HEK293 (cell line): ENCODE measurements at regions not wholly inside any gene's neighbourhood (a gene's known extent, or its start where the extent isn't known, plus 50 kb on each side); places are given as distances from the start of the nearest gene placed in this dataset.

Experiments used
- CTCF ChIA-PET: fragments of 350-600 bp; formaldehyde crosslinking; extraction: SDS; loops from one replicate; lab custom pipeline; 2021; ENCODE audit warnings: antibody characterized with exemption; lab: Yijun Ruan, JAX
- POLR2A ChIA-PET: fragments of 300-600 bp; formaldehyde crosslinking; extraction: SDS; loops from one replicate; lab custom pipeline; 2020; ENCODE audit warnings: antibody characterized with exemption, inconsistent platforms; lab: Yijun Ruan, JAX
- H3K27ac ChIP-seq: fragments of 200-500 bp; sonication (Bioruptor generic); 2 replicates; pipeline ENCODE4 v1.5.1; 2014; ENCODE audit warnings: low read depth, low read length, control low read depth, inconsistent platforms; ENCODE audit errors: extremely low read depth
- H3K36me3 ChIP-seq, 2 experiments: fragments of 200-500 bp in 1 of 2; sonication (Bioruptor generic) in 1 of 2; 1 replicate in 1 of 2; 2 replicates in 1 of 2; pipeline ENCODE4 v1.5.1; 2014 to 2017; ENCODE audit warnings: inconsistent platforms in 2 of 2, low read length in 2 of 2; ENCODE audit not compliant: control insufficient read depth in 2 of 2, insufficient read depth in 1 of 2
- H3K4me1 ChIP-seq: fragments of 200-500 bp; sonication (Bioruptor generic); 2 replicates; pipeline ENCODE4 v1.5.1; 2014; ENCODE audit warnings: mild to moderate bottlenecking, low read length, inconsistent platforms; ENCODE audit not compliant: control insufficient read depth, insufficient read depth
- H3K4me3 ChIP-seq: 2 replicates; pipeline ENCODE4 v1.5.1; 2011; ENCODE audit warnings: low read depth, mild to moderate bottlenecking, control low read depth, low read length, moderate library complexity
- H3K9me3 ChIP-seq: fragments of 200-500 bp; sonication (Bioruptor generic); 2 replicates; pipeline ENCODE4 v1.5.1; 2014; ENCODE audit warnings: low read depth, low read length, inconsistent platforms; ENCODE audit not compliant: control insufficient read depth, insufficient read depth
- BCL11A ChIP-seq: fragments of 450-650 bp; formaldehyde crosslinking; IDR thresholded peaks from 2 replicates; pipeline ENCODE4 v1.5.1; 2016; ENCODE audit warnings: low read depth, missing biosample characterization, missing genetic modification characterization
- MZF1 ChIP-seq: fragments of 450-650 bp; formaldehyde crosslinking; IDR thresholded peaks from 2 replicates; pipeline ENCODE4 v1.5.1; 2017; ENCODE audit warnings: missing biosample characterization, missing genetic modification characterization, borderline replicate concordance
- OVOL3 ChIP-seq: fragments of 450-650 bp; formaldehyde crosslinking; IDR thresholded peaks from 2 replicates; pipeline ENCODE4 v1.5.1; 2016; ENCODE audit warnings: missing biosample characterization, missing genetic modification characterization
- PBX3 ChIP-seq: sonication (generic); formaldehyde crosslinking; IDR thresholded peaks from 2 replicates; pipeline ENCODE4 v1.8.1; 2022; ENCODE audit warnings: mild to moderate bottlenecking, moderate library complexity, missing genetic modification reagents
- REST ChIP-seq: fragments of 450-650 bp; formaldehyde crosslinking; IDR thresholded peaks from 2 replicates; pipeline ENCODE4 v1.5.1; 2016; ENCODE audit warnings: missing biosample characterization, missing genetic modification characterization
- WT1 ChIP-seq: fragments of 450-650 bp; formaldehyde crosslinking; IDR thresholded peaks from 2 replicates; pipeline ENCODE4 v1.5.1; 2016; ENCODE audit warnings: missing biosample characterization, missing genetic modification characterization
- ZBTB7A ChIP-seq: fragments of 450-650 bp; formaldehyde crosslinking; IDR thresholded peaks from 2 replicates; pipeline ENCODE4 v1.5.1; 2016; ENCODE audit warnings: low read depth, missing biosample characterization, missing genetic modification characterization
- ZFP37 ChIP-seq: fragments of 450-650 bp; formaldehyde crosslinking; IDR thresholded peaks from 2 replicates; pipeline ENCODE4 v1.5.1; 2016; ENCODE audit warnings: missing biosample characterization, missing genetic modification characterization
- ZFP69B ChIP-seq: fragments of 450-650 bp; formaldehyde crosslinking; IDR thresholded peaks from 2 replicates; pipeline ENCODE4 v1.5.1; 2016; ENCODE audit warnings: missing biosample characterization, missing genetic modification characterization
- ZNF174 ChIP-seq: fragments of 450-650 bp; formaldehyde crosslinking; IDR thresholded peaks from 2 replicates; pipeline ENCODE4 v1.5.0; 2017; ENCODE audit warnings: missing biosample characterization, mild to moderate bottlenecking, missing genetic modification characterization
- ZNF175 ChIP-seq: fragments of 450-650 bp; formaldehyde crosslinking; IDR thresholded peaks from 2 replicates; pipeline ENCODE4 v1.5.1; 2016; ENCODE audit warnings: missing biosample characterization, missing genetic modification characterization
- ZNF184 ChIP-seq: fragments of 450-650 bp; IDR thresholded peaks from 2 replicates; pipeline ENCODE4 v1.5.1; 2018; ENCODE audit warnings: missing biosample characterization, mild to moderate bottlenecking, missing genetic modification characterization
- ZNF266 ChIP-seq: fragments of 450-650 bp; formaldehyde crosslinking; IDR thresholded peaks from 2 replicates; pipeline ENCODE4 v1.5.1; 2016; ENCODE audit warnings: missing biosample characterization, missing genetic modification characterization, low read depth
- ZNF311 ChIP-seq: fragments of 450-650 bp; formaldehyde crosslinking; IDR thresholded peaks from 2 replicates; pipeline ENCODE4 v1.5.1; 2017; ENCODE audit warnings: missing biosample characterization, missing genetic modification characterization, borderline replicate concordance
- ZNF324 ChIP-seq: fragments of 450-650 bp; formaldehyde crosslinking; IDR thresholded peaks from 2 replicates; pipeline ENCODE4 v1.5.1; 2016; ENCODE audit warnings: missing biosample characterization, missing genetic modification characterization
- ZNF350 ChIP-seq: fragments of 450-650 bp; formaldehyde crosslinking; IDR thresholded peaks from 2 replicates; pipeline ENCODE4 v1.5.0; 2017; ENCODE audit warnings: missing biosample characterization, mild to moderate bottlenecking, missing genetic modification characterization
- ZNF416 ChIP-seq: fragments of 450-650 bp; formaldehyde crosslinking; IDR thresholded peaks from 2 replicates; pipeline ENCODE4 v1.5.1; 2016; ENCODE audit warnings: missing biosample characterization, missing genetic modification characterization
- ZNF423 ChIP-seq: fragments of 450-650 bp; formaldehyde crosslinking; IDR thresholded peaks from 2 replicates; pipeline ENCODE4 v1.5.1; 2016; ENCODE audit warnings: missing biosample characterization, missing genetic modification characterization
- ZNF473 ChIP-seq: fragments of 450-650 bp; formaldehyde crosslinking; IDR thresholded peaks from 2 replicates; pipeline ENCODE4 v1.5.1; 2017; ENCODE audit warnings: missing biosample characterization, missing genetic modification characterization
- ZNF518A ChIP-seq: fragments of 450-650 bp; formaldehyde crosslinking; conservative IDR thresholded peaks from 2 replicates; pipeline ENCODE4 v1.5.1; 2016; ENCODE audit warnings: low read depth, missing biosample characterization, missing genetic modification characterization
- ZNF558 ChIP-seq: fragments of 450-650 bp; formaldehyde crosslinking; IDR thresholded peaks from 2 replicates; pipeline ENCODE4 v1.5.1; 2016; ENCODE audit warnings: missing biosample characterization, missing genetic modification characterization
- ZNF571 ChIP-seq: fragments of 450-650 bp; formaldehyde crosslinking; IDR thresholded peaks from 2 replicates; pipeline ENCODE4 v1.5.0; 2017; ENCODE audit warnings: missing biosample characterization, missing genetic modification characterization
- ZNF600 ChIP-seq: fragments of 450-650 bp; formaldehyde crosslinking; IDR thresholded peaks from 2 replicates; pipeline ENCODE4 v1.5.1; 2016; ENCODE audit warnings: missing biosample characterization, missing genetic modification characterization
- ZNF768 ChIP-seq: fragments of 450-650 bp; formaldehyde crosslinking; IDR thresholded peaks from 2 replicates; pipeline ENCODE4 v1.5.1; 2018; ENCODE audit warnings: missing biosample characterization, mild to moderate bottlenecking, missing genetic modification characterization
- ZNF776 ChIP-seq: fragments of 450-650 bp; formaldehyde crosslinking; IDR thresholded peaks from 2 replicates; pipeline ENCODE4 v1.5.0; 2017; ENCODE audit warnings: missing biosample characterization, missing genetic modification characterization, borderline replicate concordance
- ZNF777 ChIP-seq: fragments of 450-650 bp; formaldehyde crosslinking; IDR thresholded peaks from 2 replicates; pipeline ENCODE4 v1.5.1; 2017; ENCODE audit warnings: missing biosample characterization, missing genetic modification characterization, borderline replicate concordance

GRCh38 chr10:128710798-128711183 is 584.6 kb upstream of the MKI67 start:
- POLR2A ChIA-PET = no interaction called here
- no peak for TF ChIP-seq ZNF311 (tag by site-specific recombination)
- no peak for TF ChIP-seq ZNF324 (tag by site-specific recombination)
- no peak for TF ChIP-seq ZNF558 (tag by site-specific recombination)
- no peak for TF ChIP-seq ZNF350 (tag by site-specific recombination)
- TF ChIP-seq ZNF423 = no peak
- TF ChIP-seq ZNF518A (tag by site-specific recombination) = no peak
- no peak for TF ChIP-seq PBX3 (CRISPR knock-in tag)
- no peak for TF ChIP-seq MZF1 (tag by site-specific recombination)
- TF ChIP-seq ZNF174 = no peak
- TF ChIP-seq ZNF777 (tag by site-specific recombination) = no peak
- Histone ChIP-seq H3K9me3 (no peaks in the 10 kb centered on the region), H3K4me1 (no peaks in the 10 kb centered on the region), H3K36me3 (no peaks in the 10 kb centered on the region), H3K27ac (no peak overlapping the region), H3K4me3 (no peak overlapping the region)
- CTCF ChIA-PET = interaction anchor here (0.6 kb wide), 1 partner anchor 540 kb away, joined by 3 read pairs; no protein-coding TSS in a partner anchor

GRCh38 chr10:128711806-128712205 is 585.6 kb upstream of the MKI67 start:
- no peaks in the 10 kb centered on the region for H3K4me1 ChIP-seq
- POLR2A ChIA-PET = no interaction called here
- no peaks in the 10 kb centered on the region for H3K9me3 ChIP-seq
- H3K36me3 ChIP-seq = no peaks in the 10 kb centered on the region
- TF ChIP-seq WT1 (tag by site-specific recombination) (no peak), ZNF416 (tag by site-specific recombination) (no peak), ZNF600 (no peak), ZNF175 (no peak), ZNF776 (tag by site-specific recombination) (no peak), ZNF266 (tag by site-specific recombination) (no peak), BCL11A (tag by site-specific recombination) (no peak), ZNF768 (no peak), ZNF473 (tag by site-specific recombination) (no peak), ZNF184 (tag by site-specific recombination) (no peak), ZBTB7A (tag by site-specific recombination) (no peak), ZFP69B (no peak), ZFP37 (tag by site-specific recombination) (no peak), ZNF571 (tag by site-specific recombination) (no peak), OVOL3 (tag by site-specific recombination) (no peak), REST (tag by site-specific recombination) (no peak)
- CTCF ChIA-PET = no interaction called here
- H3K4me3 ChIP-seq = no peak overlapping the region
- H3K27ac ChIP-seq = no peak overlapping the region
